K562 (cell line): ENCODE measurements at regions not wholly inside any gene's neighbourhood (a gene's known extent, or its start where the extent isn't known, plus 50 kb on each side); places are given as distances from the start of the nearest gene placed in this dataset.

Experiments used
- ATAC-seq: fragments of 200-7000 bp; cut with Tn5 transposase; 3 replicates; pipeline ENCODE4 v1.9.1; 2020; ENCODE audit warnings: moderate library complexity
- BruUV-seq: library from RNA; stranded (reverse); fragments of 400-500 nt; replicated peaks from 2 replicates; lab custom pipeline; 2021; lab: Mats Ljungman, UMichigan
- CTCF ChIA-PET: fragments of 300-600 bp; formaldehyde crosslinking; extraction: SDS; loops from one replicate; lab custom pipeline; 2021; ENCODE audit warnings: low intra/inter-chr PET ratio; lab: Yijun Ruan, JAX
- POLR2A ChIA-PET: fragments of 300-600, 350-650 bp; sonication (Branson Sonifier 250); formaldehyde crosslinking; extraction: SDS; loops from one replicate; lab custom pipeline; 2021; ENCODE audit warnings: antibody characterized with exemption, inconsistent platforms; lab: Yijun Ruan, JAX
- DNase-seq, 4 experiments: peaks; one replicate each; pipeline versions ENCODE4 v3.0.0 to v3.0.0-alpha.2; 2011 to 2018; ENCODE audit warnings: low spot score in 3 of 4, mixed read lengths in 3 of 4; ENCODE audit errors: extremely low read depth in 1 of 4
- FAIRE-seq: peaks from 2 replicates; lab custom pipeline; 2011; peaks lifted over from hg19 to GRCh38; lab: Jason Lieb, UNC
- H2AFZ ChIP-seq: 2 replicates; pipeline ENCODE4 v1.6.0; 2011; ENCODE audit warnings: low read depth, low read length, control low read depth, inconsistent platforms
- H3K27ac ChIP-seq: fragments of 200-600 bp; 3 replicates; pipeline ENCODE4 v1.8.0; 2011; ENCODE audit warnings: low read depth, mild to moderate bottlenecking, control low read depth, inconsistent platforms, low read length, moderate library complexity, mixed read lengths; ENCODE audit errors: extremely low read depth
- H3K27me3 ChIP-seq, 2 experiments: fragments of 300-600 bp in 1 of 2; 2 replicates in 1 of 2; 3 replicates in 1 of 2; pipeline versions ENCODE4 v1.6.0 to v1.8.0; 2011; ENCODE audit warnings: inconsistent platforms in 2 of 2, low read length in 2 of 2, mild to moderate bottlenecking in 1 of 2, mixed read lengths in 1 of 2, moderate library complexity in 1 of 2; ENCODE audit not compliant: control insufficient read depth in 2 of 2, insufficient read depth in 2 of 2
- H3K36me3 ChIP-seq: fragments of 300-600 bp; 3 replicates; pipeline ENCODE4 v1.8.0; 2011; ENCODE audit warnings: mild to moderate bottlenecking, low read length, inconsistent platforms; ENCODE audit not compliant: control insufficient read depth, insufficient read depth
- H3K4me1 ChIP-seq, 2 experiments: fragments of 200-600 bp in 1 of 2; replicated peaks in 1 of 2; 2 replicates in 1 of 2; 3 replicates in 1 of 2; pipeline versions ENCODE4 v1.5.1 to v1.8.0; 2011; ENCODE audit warnings: inconsistent platforms in 2 of 2, low read length in 2 of 2, mild to moderate bottlenecking in 1 of 2, mixed read lengths in 1 of 2, moderate library complexity in 1 of 2; ENCODE audit not compliant: control insufficient read depth in 2 of 2, insufficient read depth in 2 of 2
- H3K4me2 ChIP-seq: 2 replicates; pipeline ENCODE4 v1.6.1; 2011; ENCODE audit warnings: low read length, control low read depth, inconsistent platforms, mixed read lengths; ENCODE audit not compliant: insufficient read depth
- H3K4me3 ChIP-seq: fragments of 200-600 bp; sonication (generic), shearing (Covaris generic); 2 replicates; pipeline ENCODE4 v1.5.1; 2016; ENCODE audit warnings: control low read depth, inconsistent platforms
- H3K79me2 ChIP-seq: fragments of 200-600 bp; 3 replicates; pipeline ENCODE4 v1.8.0; 2011; ENCODE audit warnings: low read length, inconsistent platforms; ENCODE audit not compliant: control insufficient read depth, insufficient read depth
- H3K9ac ChIP-seq, 2 experiments: 2 replicates each; pipeline versions ENCODE4 v1.6.0 to v1.6.1; 2011; ENCODE audit warnings: low read depth in 2 of 2, low read length in 2 of 2, control low read depth in 1 of 2, inconsistent platforms in 1 of 2, mild to moderate bottlenecking in 1 of 2, mixed read lengths in 1 of 2; ENCODE audit not compliant: insufficient read depth in 1 of 2
- H3K9me1 ChIP-seq: one replicate; pipeline ENCODE4 v1.6.0; 2011; ENCODE audit warnings: inconsistent platforms, mild to moderate bottlenecking, low read length, moderate library complexity; ENCODE audit not compliant: control insufficient read depth, insufficient read depth
- H3K9me3 ChIP-seq: replicated peaks from 2 replicates; pipeline ENCODE4 v1.5.1; 2011; ENCODE audit warnings: low read depth, low read length, inconsistent platforms; ENCODE audit not compliant: control insufficient read depth, insufficient read depth
- H4K20me1 ChIP-seq: replicated peaks from 2 replicates; pipeline ENCODE4 v1.6.1; 2011; ENCODE audit warnings: low read length, inconsistent platforms, mixed read lengths; ENCODE audit not compliant: control insufficient read depth, insufficient read depth
- CEBPZ ChIP-seq: fragments of 150-350 bp; IDR thresholded peaks from 2 replicates; pipeline ENCODE4 v1.6.1; 2014; ENCODE audit warnings: low read depth, mild to moderate bottlenecking, low read length, borderline replicate concordance
- DLX4 ChIP-seq: fragments of 250-450 bp; sonication (Bioruptor Pico); IDR thresholded peaks from 2 replicates; pipeline ENCODE4 v1.6.1; 2021; ENCODE audit warnings: mild to moderate bottlenecking
- ELF1 ChIP-seq: fragments of 200-800 bp; sonication (Bioruptor generic); IDR thresholded peaks from 2 replicates; pipeline ENCODE4 v1.6.1; 2016; ENCODE audit warnings: missing genetic modification characterization, missing compliant biosample characterization
- ILK ChIP-seq: fragments of 450-650 bp; IDR thresholded peaks from 2 replicates; pipeline ENCODE4 v1.6.1; 2016; ENCODE audit warnings: missing genetic modification characterization, low read depth, mild to moderate bottlenecking, missing compliant biosample characterization, moderate library complexity, borderline replicate concordance
- KAT2B ChIP-seq: IDR thresholded peaks from one replicate; pipeline ENCODE4 v1.6.1; 2012; ENCODE audit warnings: low read depth, mild to moderate bottlenecking, control low read depth, inconsistent platforms, low read length, moderate library complexity
- MITF ChIP-seq: IDR thresholded peaks from 2 replicates; pipeline ENCODE4 v1.6.1; 2014; ENCODE audit warnings: antibody characterized with exemption
- SMAD1 ChIP-seq: fragments of 150-350 bp; IDR thresholded peaks from 2 replicates; pipeline ENCODE4 v1.6.1; 2014; ENCODE audit warnings: low read length, low read depth; ENCODE audit not compliant: partially characterized antibody
- SP2 ChIP-seq: IDR thresholded peaks from 2 replicates; pipeline ENCODE4 v1.6.1; 2011; ENCODE audit warnings: mild to moderate bottlenecking, low read depth, low read length, moderate library complexity; ENCODE audit not compliant: poor library complexity, severe bottlenecking; ENCODE audit errors: extremely low read depth
- SRF ChIP-seq, 2 experiments: fragments of 250-450, 450-650 bp in 1 of 2; sonication (Bioruptor Pico) in 1 of 2; sonication (generic) in 1 of 2; formaldehyde crosslinking; IDR thresholded peaks; 2 replicates each; pipeline versions ENCODE4 v1.5.0 to v1.5.1; 2020 to 2022; ENCODE audit warnings: mild to moderate bottlenecking in 1 of 2, missing genetic modification reagents in 1 of 2
- ZNF165 ChIP-seq: fragments of 250-450 bp; sonication (Bioruptor Pico); IDR thresholded peaks from 2 replicates; pipeline ENCODE4 v1.4.0; 2020; ENCODE audit warnings: borderline replicate concordance
- ZZZ3 ChIP-seq: fragments of 450-650 bp; IDR thresholded peaks from 2 replicates; pipeline ENCODE4 v1.6.1; 2016; ENCODE audit warnings: antibody characterized with exemption, mild to moderate bottlenecking, moderate library complexity
- WGBS: fragments of 100-300 bp; shearing (Covaris generic); methylation state at CpG from one replicate; pipeline ENCODE4 v1.1.6; 2016; ENCODE audit warnings: low coverage, mixed read lengths; ENCODE audit not compliant: insufficient coverage; ENCODE audit errors: missing lambda C conversion rate; 5-methylcytosine and 5-hydroxymethylcytosine counted together
- in situ Hi-C: fragments of 300-500 bp; cut with MboI; formaldehyde crosslinking; loops from 4 replicates; pipeline ENCODE4 v1.15.0; 2018; ENCODE audit warnings: inconsistent platforms, mixed read lengths
- intact Hi-C: fragments of 100-400 bp; cut with micrococcal nuclease; formaldehyde crosslinking; loops from 2 replicates; pipeline ENCODE4 v1.14.2; 2022

- H3K9me1 ChIP-seq, result no peaks in the 10 kb centered on the region
- H3K4me1 ChIP-seq, result no peaks in the 10 kb centered on the region
- in situ Hi-C loops, result no loop called here
- DNase-seq (no peak), ATAC-seq (no peak)
- WGBS, result 0% methylated on average over 3 of the region's 3 CpGs
- no peaks in the 10 kb centered on the region for H3K36me3 ChIP-seq
- no peak overlapping the region for H3K4me2 ChIP-seq
- no peak overlapping the region for H2AFZ ChIP-seq
- H3K9me3 ChIP-seq, result no peaks in the 10 kb centered on the region
- ChIA-PET CTCF (no interaction called here), POLR2A (no interaction called here)
- H3K27ac ChIP-seq, result no peak overlapping the region
- H3K9ac ChIP-seq, result no peak overlapping the region
- no peak overlapping the region for H3K4me3 ChIP-seq
- H3K27me3 ChIP-seq, result no peaks in the 10 kb centered on the region
- H3K79me2 ChIP-seq, result no peaks in the 10 kb centered on the region
- no peaks in the 10 kb centered on the region for H4K20me1 ChIP-seq
- intact Hi-C loops, result no loop called here
- BruUV-seq, result no TSS peak
- TF ChIP-seq ZZZ3, result no peak
- TF ChIP-seq ILK (tag), result no peak
- no peak for TF ChIP-seq SP2
- TF ChIP-seq MITF, result no peak
- TF ChIP-seq SRF (CRISPR knock-in tag; IDR thresholded peaks at IDR 0.05), result no peak
- no peak for TF ChIP-seq CEBPZ
- TF ChIP-seq ZNF165 (CRISPR knock-in tag), result no peak
- no peak for TF ChIP-seq ELF1
- no peak for TF ChIP-seq DLX4 (CRISPR knock-in tag)
- TF ChIP-seq SMAD1, result no peak
- no peak for TF ChIP-seq KAT2B
- TF ChIP-seq, all 486 proteins: peak for 0
- no peak for FAIRE-seq
These were observed 919.3 kb downstream of the UQCRFS1 start for GRCh38 chr19:28293685-28294084.
